GM19372 (cell line): ENCODE measurements at regions not wholly inside any gene's neighbourhood (a gene's known extent, or its start where the extent isn't known, plus 50 kb on each side); places are given as distances from the start of the nearest gene placed in this dataset.

Source experiments
- ATAC-seq: cut with Tn5 transposase; IDR thresholded peaks from one replicate; pipeline ENCODE4 v1.9.1; 2021; ENCODE audit warnings: mild to moderate bottlenecking, low read depth, moderate library complexity; ENCODE audit not compliant: unreplicated experiment

DNA sequence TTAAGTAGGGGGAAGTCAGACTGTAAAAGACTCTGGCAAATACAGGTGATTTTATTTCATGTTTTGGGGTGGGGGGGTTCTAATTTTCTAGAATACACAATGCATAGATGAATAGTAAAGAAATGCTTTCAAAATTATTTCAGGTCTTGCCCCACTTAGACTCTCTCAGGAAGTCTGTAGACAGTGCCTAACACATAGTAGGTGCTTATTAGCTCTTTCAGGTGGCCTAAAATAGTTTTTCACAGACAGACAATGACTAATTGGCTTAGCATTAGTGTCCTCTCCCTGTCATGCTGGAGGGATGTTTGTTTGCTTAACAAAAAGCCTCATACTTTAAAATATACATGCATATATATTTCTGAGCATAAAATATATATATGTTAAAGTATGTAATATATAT lies 366.0 kb downstream of the SOX9 start:
- ATAC-seq = no peak

DNA sequence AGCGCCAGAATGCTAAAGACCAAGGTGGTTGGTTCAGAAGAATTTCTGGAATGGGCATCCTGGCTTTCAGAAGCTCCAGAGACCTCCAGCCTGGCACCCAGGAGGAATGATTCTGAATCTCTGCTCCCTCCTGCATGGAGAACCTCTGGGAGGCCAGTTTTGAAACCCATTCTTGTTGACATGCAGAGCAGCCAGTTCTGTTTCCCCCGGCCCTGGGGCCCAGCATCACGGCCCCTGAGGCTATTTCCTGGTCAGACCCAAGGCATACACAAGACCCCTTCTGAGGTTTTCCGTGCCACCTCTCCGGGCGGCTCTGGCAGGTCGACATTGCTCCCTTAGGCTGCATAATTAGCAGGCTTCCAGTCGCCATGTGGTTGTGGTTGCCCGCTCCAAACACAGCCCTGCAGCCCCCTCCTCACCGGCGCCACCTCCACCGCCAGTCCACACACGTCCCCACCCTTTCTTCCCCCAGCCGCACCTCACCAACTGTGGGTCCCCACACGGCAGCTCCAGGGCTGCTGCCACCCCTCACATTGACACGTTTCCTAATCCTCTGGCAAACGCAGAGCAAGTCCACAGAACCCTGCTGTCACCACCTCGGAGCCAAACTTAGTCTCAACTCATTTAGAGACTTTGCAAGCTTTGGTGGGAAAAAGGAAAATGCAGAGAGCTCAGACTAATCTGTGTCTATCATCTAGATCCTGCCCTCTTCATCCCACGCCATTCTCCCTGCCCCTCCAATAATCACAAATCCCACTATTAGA lies 367.1 kb downstream of the SOX9 start:
- no peak for ATAC-seq

DNA sequence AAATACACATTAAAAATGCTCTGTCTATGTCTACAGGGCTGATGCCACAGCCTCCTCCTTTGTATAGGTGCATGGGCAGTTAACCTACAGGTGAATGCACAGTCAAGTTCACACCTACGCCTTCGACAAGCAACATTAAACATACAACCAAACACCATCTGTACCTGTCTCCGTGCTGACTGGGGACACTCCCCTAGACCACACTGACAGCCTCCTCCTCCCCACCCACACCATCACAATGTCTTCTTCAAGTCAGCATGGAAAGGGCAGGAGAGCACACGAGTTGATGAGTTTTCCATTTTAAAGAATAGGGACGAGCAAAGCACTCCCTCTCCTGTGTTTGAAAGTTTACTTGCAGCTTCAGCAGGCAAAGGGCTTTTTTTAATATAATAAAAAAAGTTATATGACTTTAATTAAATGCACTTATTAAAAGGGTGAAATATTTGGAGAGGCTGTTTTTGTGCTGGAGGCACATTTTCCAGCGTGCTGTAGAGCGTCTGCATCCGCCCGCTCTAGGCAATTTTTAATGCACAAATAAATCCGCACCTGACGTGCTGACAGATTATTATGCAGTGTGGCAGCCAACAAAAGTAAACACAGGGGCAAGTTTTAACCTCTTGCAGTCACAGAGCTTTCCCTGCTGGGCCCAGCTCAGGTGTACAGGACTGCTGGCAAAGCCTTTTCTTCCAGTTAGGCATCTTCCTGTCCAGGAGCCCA lies 367.9 kb downstream of the SOX9 start:
- ATAC-seq = no peak

DNA sequence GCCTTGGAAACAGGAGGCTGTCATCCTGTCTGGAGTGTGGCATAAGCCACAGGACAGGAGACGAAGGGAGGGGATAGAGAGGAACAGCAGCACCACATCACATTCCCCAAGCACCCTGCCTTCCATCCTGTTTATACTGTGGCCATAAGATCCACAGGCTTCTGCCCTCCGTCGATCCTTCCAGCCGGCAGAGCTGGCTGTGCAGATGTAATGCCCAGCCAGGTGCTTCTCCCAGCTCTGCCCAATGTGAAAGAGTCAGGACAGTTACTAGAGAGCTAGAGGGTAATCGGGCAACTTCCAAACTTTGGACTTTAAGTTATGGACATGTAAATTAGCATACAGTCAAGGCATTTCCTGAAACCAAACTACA lies 368.4 kb downstream of the SOX9 start:
- no peak for ATAC-seq

DNA sequence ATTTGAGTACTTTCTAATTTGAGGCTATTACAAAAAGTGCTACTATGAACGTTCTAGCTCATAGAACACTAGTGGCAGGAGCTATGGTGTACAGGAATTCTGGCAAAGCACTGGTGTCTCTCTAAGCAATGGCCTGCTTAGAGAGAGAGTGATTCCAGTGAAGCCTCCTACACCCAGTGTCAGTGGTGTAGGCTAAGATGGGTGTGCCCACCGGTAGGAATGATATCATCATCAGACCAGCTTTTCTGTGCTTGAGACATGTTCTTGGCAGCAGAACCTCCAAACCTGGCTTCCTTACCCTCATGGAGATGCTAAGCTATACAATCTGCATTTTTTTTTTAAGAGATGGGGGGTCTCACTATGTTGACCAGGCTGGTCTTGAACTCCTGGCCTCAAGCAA lies 370.3 kb downstream of the SOX9 start:
- ATAC-seq = no peak

DNA sequence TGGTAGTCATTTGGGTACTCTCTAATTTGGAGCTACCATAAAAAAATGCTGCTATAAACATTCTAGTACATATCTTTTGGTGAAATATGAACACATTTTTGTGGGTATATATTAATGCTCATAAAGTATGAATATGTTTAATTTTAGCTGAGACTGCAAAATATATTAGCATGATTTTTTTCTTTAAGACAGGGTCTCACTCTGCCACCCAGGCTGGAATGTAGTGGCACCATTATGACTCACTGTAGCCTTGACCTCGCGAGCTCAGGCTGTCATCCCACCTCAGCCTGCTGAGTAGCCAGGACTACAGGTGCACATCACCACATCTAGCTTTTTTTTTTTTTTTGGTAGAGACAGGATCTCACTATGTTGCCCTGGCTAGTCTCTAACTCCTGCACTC lies 371.7 kb downstream of the SOX9 start:
- no peak for ATAC-seq

DNA sequence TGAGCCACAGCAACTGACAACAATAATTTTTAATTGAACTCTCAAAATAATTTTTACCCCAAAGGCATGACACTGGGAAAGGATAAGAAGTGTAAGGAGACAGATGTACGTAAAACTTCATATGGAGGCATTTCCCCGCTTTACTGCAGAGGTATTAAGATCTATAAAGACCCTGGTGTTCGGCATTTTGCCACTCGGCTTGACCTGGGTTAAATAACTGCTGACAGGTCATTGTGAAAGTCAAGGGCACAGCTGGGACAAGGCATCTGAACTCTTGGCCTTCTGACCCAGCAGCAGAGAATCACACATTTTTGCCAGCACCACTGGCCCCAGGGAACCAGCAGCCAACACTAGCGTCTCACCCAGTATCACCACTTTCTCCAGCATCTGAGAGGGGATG lies 372.1 kb downstream of the SOX9 start:
- ATAC-seq = no peak

DNA sequence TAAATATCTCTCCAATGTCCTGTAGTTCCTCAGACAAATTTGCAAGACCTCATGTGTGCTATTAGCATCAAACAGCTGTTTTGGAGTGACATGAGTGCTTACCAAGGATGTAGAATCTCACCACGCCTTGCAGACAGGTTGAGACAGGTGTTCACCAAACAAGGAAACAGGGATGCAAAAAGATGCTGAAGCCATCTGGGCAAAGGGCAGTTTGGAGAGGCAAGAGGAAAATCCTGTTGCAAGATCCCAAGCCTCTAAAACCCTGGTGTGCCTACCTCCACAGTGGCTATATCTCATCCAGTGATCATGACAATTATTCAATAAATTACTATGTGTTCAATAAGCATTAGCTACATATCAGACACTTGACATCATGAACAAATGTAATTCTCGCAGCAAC lies 373.7 kb downstream of the SOX9 start:
- no peak for ATAC-seq

DNA sequence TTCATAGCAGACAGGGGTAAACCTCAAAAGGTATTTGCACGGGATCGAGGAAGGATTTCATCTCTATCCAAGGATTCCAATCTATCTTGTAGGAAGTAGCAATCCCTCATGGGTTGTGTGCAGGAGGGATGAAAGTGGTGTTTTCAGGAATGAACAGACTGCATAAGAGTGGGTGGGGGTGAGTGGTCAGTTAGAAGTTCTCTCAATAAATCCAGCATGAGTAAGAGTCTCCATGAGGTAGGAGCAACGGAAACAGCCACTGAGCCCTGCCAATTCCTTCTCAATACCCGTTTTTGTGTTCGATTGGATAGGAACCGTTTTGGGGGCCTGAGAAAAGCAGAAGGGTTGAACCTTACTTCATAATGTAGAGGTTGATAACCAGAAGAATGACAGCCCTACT lies 375.6 kb downstream of the SOX9 start:
- no peak for ATAC-seq

DNA sequence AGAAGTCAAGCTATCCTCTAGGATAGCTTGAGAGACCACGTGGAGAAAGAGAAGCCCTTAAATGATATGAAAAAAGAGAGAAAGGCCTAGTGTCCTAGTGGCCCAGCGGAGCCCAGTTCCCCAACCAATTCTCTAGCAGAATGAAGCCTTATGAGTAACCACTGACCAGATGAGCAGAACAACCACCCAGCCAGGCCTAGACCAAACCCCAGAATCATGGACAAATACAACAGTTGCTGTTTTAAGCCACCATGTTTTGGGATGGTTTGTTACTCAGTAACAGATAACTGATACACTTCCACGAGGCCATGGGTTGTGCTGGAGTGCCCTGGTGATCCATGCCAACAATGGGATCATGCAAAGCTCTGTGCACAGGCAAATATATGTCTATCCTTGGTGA lies 377.1 kb downstream of the SOX9 start:
- no peak for ATAC-seq

DNA sequence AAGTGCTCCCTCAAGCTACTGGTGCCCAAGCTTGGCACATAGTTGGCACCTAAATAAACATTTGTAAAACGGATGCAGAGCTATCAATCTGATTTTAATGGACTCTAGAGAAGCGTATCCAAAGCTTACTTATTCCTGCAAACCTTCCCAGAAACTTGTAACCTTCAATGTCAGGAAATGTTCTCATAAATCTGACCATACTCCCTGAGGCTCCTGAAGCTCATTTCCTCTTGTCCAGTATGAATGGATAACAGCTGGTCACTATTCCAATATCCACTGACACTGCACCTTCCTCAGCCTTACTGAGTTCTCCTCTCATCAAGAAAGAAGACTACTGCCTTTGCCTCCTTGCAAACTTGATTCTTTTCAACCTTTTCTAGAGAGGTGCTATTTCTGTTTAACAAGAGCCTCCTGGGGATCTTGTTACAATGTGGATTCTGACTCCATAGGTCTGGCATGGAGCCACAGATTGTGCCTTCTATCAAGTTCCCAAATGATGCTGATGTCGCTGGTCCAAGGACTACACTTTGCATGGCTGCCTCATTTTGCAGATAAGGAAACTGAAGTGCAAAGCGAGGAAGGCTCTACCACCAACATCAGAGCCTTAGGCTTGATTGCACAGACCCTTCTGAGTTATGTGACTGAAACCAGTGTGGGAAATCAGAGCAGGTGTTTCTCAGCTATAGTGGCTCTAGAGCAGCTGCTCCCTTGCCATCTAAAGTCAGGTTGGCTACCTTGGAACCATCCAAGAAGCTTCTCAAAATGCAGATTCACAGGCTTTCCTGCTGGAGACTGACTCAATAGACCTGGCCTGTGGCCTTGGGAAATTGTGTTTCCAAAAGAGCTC lies 377.8 kb downstream of the SOX9 start:
- ATAC-seq = no peak

DNA sequence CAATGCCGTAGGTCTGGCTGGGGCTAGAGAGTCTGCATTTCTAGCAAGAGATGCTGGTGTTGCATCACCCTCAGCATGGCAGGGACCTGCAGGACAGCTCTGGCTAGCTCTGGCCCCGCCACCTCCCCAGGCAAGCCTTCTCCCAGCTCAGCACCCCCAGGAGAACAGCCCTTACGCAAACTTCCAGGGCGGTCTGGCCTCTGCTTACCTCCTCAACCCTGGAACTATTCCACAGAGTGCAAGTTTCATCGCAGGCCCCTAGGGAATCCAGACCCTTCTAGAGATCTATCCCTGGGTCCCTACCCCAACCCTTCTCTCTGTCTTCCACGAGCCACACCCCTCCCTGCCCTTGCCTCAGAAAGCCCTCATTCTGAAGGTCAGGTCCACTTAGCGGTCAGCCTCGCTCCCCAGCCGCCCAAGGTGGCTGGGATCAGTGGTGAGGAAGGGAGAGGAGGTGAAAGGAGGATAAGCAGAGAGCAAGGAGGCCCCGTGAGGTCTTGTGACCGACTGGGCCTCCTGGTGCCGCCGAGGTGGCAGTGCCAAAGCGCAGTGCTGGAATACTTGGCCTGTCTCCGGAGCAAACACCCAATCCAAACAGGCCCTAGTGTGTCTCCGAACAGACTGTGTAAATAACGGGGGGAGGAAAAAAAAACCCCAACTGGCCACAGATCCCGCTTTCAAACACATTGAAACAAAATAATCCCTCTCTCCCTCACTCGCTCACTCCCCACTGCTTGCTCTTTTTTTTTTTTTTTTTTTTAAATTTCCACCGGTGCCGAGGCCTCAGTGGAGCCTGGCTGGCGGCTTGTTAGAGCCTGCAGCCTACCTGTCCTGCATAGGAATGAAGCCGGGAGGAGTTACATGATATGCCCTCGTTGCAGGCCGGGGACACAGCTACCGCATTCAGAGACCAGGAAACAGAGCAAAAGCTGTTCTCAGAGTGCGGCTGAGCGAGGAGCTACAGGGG lies 380.9 kb downstream of the SOX9 start:
- no peak for ATAC-seq

DNA sequence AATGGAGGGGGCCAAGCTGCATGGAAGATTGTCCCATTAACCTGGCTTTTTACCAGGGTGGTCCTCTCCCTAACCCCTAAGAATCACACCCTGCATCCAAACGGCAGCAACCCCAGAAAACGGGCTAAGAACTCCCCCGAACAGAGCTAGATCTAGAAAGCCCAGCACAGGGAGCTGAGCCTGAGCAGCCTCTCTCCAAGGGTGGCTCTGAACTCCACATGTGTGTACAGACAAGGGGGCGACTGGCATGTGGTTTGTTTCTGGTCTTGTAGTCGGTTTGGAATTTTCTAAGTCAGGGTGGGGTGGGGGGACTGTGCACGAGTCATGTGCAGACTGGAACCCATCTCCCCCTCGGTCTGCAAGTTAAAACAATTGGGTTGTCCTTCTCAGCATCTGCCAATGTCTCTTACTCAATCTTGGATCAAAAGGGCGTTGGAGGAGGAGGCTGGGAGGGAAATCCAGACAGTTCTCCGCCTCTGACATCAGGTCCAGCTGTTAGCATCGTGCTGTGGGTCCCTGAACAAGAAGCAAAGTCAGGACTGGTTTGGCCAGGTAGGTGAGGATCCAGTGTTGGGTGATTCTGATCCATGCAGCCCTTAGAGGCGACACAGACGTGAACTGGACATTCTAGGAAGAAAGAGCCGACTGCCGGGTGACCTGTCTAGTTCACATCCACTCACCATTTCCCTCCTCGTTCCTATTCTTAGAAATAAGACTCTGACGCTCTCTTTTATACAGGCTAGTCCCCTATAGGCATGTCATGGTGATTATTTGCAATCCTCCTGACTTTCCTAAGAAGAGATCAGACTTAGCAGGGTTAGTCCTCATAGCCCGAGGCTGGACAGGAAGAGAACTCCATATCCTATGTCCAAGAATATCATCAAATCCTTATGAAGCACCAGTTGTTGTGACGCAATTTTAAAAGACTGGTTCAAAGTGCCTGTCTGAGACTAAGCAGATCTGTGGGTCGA lies 381.8 kb downstream of the SOX9 start:
- ATAC-seq = no peak

DNA sequence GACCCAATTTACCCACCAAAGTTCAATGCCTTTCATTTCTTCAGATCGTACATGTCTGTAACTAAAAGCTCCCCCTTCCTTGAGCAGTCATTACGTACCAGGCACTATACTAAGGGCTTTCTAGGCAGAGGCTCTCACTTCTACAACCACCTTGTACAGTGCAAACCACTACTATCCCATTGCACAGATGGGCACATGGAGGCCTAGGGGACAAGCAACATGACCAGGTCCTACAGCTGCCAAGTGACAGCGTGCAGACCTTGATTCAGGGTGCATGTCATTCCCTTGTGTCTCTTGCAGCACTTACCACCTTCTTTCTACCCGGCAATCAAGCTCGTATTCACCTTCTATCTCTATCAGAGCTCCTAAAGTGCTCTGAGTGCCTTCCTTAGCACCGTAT lies 382.7 kb downstream of the SOX9 start:
- ATAC-seq = no peak

DNA sequence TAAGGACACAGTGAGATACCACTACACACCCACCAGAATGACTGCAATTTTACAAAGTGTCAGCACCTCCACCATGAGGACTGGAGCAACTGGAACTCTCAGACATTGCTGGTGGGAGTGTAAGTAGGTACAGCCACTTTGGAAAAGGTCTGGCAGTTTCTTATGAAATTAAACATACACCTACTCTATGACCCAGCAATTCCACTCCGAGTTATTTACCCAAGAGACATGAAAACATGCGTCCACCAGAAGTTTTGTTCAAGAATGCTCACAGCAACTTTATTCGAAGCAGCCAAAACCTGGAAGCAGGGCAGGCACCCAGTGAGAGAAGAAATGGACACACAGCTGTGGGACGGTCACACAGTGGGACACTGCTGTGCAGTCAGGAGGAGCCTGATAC lies 384.0 kb downstream of the SOX9 start:
- ATAC-seq = no peak

DNA sequence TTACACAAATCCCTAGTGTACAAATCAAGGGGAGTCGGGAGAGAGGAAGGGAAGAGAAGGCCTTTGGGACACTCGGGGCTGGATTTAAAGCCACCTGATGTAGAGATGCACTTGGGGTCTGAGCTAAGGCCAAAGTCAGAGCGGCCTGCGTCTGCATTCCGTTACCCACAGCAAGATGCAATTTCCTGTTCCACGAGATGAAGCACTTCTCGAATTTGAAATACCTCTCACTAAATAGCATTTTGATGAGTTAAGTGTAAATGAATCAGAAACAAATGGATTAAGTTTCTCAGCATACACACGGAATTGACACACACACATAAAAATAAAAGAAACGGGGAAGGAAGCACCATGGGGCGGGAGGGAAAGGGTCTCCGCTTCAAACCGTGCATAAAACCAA lies 386.0 kb downstream of the SOX9 start:
- no peak for ATAC-seq

DNA sequence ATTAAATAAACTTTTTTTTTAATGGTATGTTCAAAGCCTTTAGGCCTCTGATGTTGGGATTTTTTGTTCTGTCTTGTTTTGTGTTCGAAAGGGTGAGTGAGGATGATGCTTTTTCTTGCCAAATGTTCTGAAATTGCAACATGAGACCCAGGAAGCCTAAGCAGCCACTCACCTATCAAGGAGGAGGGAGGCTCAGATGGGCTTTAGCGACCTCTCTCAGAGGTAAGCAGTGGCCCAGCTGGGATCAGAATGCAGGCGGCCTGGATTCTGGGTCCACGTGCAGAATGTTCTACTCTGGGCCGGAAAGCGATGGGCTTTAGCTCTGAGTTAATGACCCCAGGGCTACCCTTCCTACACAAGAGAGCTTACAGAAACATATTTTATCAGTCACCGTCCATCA lies 386.6 kb downstream of the SOX9 start:
- no peak for ATAC-seq

DNA sequence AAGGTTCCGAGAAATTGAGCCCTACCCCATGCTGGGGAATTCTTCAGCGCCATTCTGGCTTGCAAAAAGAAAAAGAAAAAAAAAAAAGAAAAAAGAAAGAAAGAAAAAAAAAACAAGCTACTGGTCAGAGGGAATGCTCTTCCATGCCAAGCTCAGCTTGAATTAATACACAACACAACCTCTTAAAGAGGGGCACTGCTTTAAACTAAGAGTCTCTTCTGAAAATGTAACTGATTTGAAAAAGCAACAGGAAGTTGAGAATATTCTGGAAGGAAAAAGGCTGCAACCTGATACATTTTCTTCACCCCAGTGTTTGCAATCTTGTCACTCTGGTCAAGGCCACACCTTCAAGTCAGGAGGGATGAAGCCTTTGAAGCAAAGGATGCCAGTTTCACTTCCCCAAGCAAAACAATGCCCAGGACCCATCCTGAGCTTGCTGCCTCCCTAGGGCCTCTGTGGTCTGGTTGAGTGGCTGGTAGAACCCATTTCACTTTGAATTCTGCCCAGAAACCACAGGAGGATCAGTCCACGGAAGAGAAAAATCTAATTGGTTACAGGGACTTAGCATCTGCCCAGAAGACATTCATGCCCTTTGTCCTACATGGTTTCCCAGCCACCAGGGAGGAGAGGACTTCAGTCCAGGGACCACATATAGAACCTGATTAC lies 389.7 kb downstream of the SOX9 start:
- no peak for ATAC-seq

DNA sequence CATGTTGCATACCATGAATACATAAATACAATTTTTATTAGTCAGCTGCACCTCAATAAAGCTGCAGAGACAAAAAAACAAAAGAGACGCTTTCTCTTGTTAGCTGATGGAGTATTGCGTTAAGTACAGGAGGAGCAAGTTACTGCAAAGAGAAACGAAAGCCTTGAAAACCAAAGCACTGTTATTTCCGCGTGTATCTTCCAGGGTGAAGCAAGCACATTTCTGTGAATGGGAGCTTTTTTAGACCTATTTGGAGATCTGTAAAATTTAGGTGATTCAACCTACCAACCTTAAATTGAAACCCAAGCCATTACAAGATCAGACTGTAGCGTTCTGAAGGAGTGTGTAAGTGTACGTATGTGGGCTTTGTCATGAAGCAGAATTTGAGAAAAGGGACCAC lies 390.4 kb downstream of the SOX9 start:
- ATAC-seq = no peak
